K562 (cell line): ENCODE measurements at regions not wholly inside any gene's neighbourhood (a gene's known extent, or its start where the extent isn't known, plus 50 kb on each side); places are given as distances from the start of the nearest gene placed in this dataset.

Experiments
- ATAC-seq: fragments of 200-7000 bp; cut with Tn5 transposase; 3 replicates; pipeline ENCODE4 v1.9.1; 2020; ENCODE audit warnings: moderate library complexity
- BruUV-seq: library from RNA; stranded (reverse); fragments of 400-500 nt; replicated peaks from 2 replicates; lab custom pipeline; 2021; lab: Mats Ljungman, UMichigan
- CTCF ChIA-PET: fragments of 300-600 bp; formaldehyde crosslinking; extraction: SDS; loops from one replicate; lab custom pipeline; 2021; ENCODE audit warnings: low intra/inter-chr PET ratio; lab: Yijun Ruan, JAX
- POLR2A ChIA-PET: fragments of 300-600, 350-650 bp; sonication (Branson Sonifier 250); formaldehyde crosslinking; extraction: SDS; loops from one replicate; lab custom pipeline; 2021; ENCODE audit warnings: antibody characterized with exemption, inconsistent platforms; lab: Yijun Ruan, JAX
- DNase-seq, 4 experiments: peaks; one replicate each; pipeline versions ENCODE4 v3.0.0 to v3.0.0-alpha.2; 2011 to 2018; ENCODE audit warnings: low spot score in 3 of 4, mixed read lengths in 3 of 4; ENCODE audit errors: extremely low read depth in 1 of 4
- FAIRE-seq: peaks from 2 replicates; lab custom pipeline; 2011; peaks lifted over from hg19 to GRCh38; lab: Jason Lieb, UNC
- H2AFZ ChIP-seq: 2 replicates; pipeline ENCODE4 v1.6.0; 2011; ENCODE audit warnings: low read depth, low read length, control low read depth, inconsistent platforms
- H3K27ac ChIP-seq: fragments of 200-600 bp; 3 replicates; pipeline ENCODE4 v1.8.0; 2011; ENCODE audit warnings: low read depth, mild to moderate bottlenecking, control low read depth, inconsistent platforms, low read length, moderate library complexity, mixed read lengths; ENCODE audit errors: extremely low read depth
- H3K27me3 ChIP-seq, 2 experiments: fragments of 300-600 bp in 1 of 2; 2 replicates in 1 of 2; 3 replicates in 1 of 2; pipeline versions ENCODE4 v1.6.0 to v1.8.0; 2011; ENCODE audit warnings: inconsistent platforms in 2 of 2, low read length in 2 of 2, mild to moderate bottlenecking in 1 of 2, mixed read lengths in 1 of 2, moderate library complexity in 1 of 2; ENCODE audit not compliant: control insufficient read depth in 2 of 2, insufficient read depth in 2 of 2
- H3K36me3 ChIP-seq: fragments of 300-600 bp; 3 replicates; pipeline ENCODE4 v1.8.0; 2011; ENCODE audit warnings: mild to moderate bottlenecking, low read length, inconsistent platforms; ENCODE audit not compliant: control insufficient read depth, insufficient read depth
- H3K4me1 ChIP-seq, 2 experiments: fragments of 200-600 bp in 1 of 2; replicated peaks in 1 of 2; 2 replicates in 1 of 2; 3 replicates in 1 of 2; pipeline versions ENCODE4 v1.5.1 to v1.8.0; 2011; ENCODE audit warnings: inconsistent platforms in 2 of 2, low read length in 2 of 2, mild to moderate bottlenecking in 1 of 2, mixed read lengths in 1 of 2, moderate library complexity in 1 of 2; ENCODE audit not compliant: control insufficient read depth in 2 of 2, insufficient read depth in 2 of 2
- H3K4me2 ChIP-seq: 2 replicates; pipeline ENCODE4 v1.6.1; 2011; ENCODE audit warnings: low read length, control low read depth, inconsistent platforms, mixed read lengths; ENCODE audit not compliant: insufficient read depth
- H3K4me3 ChIP-seq: fragments of 200-600 bp; sonication (generic), shearing (Covaris generic); 2 replicates; pipeline ENCODE4 v1.5.1; 2016; ENCODE audit warnings: control low read depth, inconsistent platforms
- H3K79me2 ChIP-seq: fragments of 200-600 bp; 3 replicates; pipeline ENCODE4 v1.8.0; 2011; ENCODE audit warnings: low read length, inconsistent platforms; ENCODE audit not compliant: control insufficient read depth, insufficient read depth
- H3K9ac ChIP-seq, 2 experiments: 2 replicates each; pipeline versions ENCODE4 v1.6.0 to v1.6.1; 2011; ENCODE audit warnings: low read depth in 2 of 2, low read length in 2 of 2, control low read depth in 1 of 2, inconsistent platforms in 1 of 2, mild to moderate bottlenecking in 1 of 2, mixed read lengths in 1 of 2; ENCODE audit not compliant: insufficient read depth in 1 of 2
- H3K9me1 ChIP-seq: one replicate; pipeline ENCODE4 v1.6.0; 2011; ENCODE audit warnings: inconsistent platforms, mild to moderate bottlenecking, low read length, moderate library complexity; ENCODE audit not compliant: control insufficient read depth, insufficient read depth
- H3K9me3 ChIP-seq: replicated peaks from 2 replicates; pipeline ENCODE4 v1.5.1; 2011; ENCODE audit warnings: low read depth, low read length, inconsistent platforms; ENCODE audit not compliant: control insufficient read depth, insufficient read depth
- H4K20me1 ChIP-seq: replicated peaks from 2 replicates; pipeline ENCODE4 v1.6.1; 2011; ENCODE audit warnings: low read length, inconsistent platforms, mixed read lengths; ENCODE audit not compliant: control insufficient read depth, insufficient read depth
- ARID4B ChIP-seq: sonication (generic); formaldehyde crosslinking; IDR thresholded peaks from 2 replicates; pipeline ENCODE4 v1.8.0; 2022; ENCODE audit warnings: mild to moderate bottlenecking, missing genetic modification reagents
- ZNF830 ChIP-seq: fragments of 250-450 bp; sonication (Bioruptor Pico); IDR thresholded peaks from 2 replicates; pipeline ENCODE4 v1.5.0; 2021; ENCODE audit warnings: mild to moderate bottlenecking
- WGBS: fragments of 100-300 bp; shearing (Covaris generic); methylation state at CpG from one replicate; pipeline ENCODE4 v1.1.6; 2016; ENCODE audit warnings: low coverage, mixed read lengths; ENCODE audit not compliant: insufficient coverage; ENCODE audit errors: missing lambda C conversion rate; 5-methylcytosine and 5-hydroxymethylcytosine counted together
- in situ Hi-C: fragments of 300-500 bp; cut with MboI; formaldehyde crosslinking; loops from 4 replicates; pipeline ENCODE4 v1.15.0; 2018; ENCODE audit warnings: inconsistent platforms, mixed read lengths
- intact Hi-C: fragments of 100-400 bp; cut with micrococcal nuclease; formaldehyde crosslinking; loops from 2 replicates; pipeline ENCODE4 v1.14.2; 2022

- Histone ChIP-seq H4K20me1 (no peaks in the 10 kb centered on the region), H3K4me3 (no peak overlapping the region), H2AFZ (peak overlapping the region; percentile 6), H3K9ac (no peak overlapping the region)
- intact Hi-C loops, result loop anchor here (2.0 to 10.0 kb wide), 6 partner anchors 29 to 1375 kb away; partner anchors contain the start of gene TFB1M
- POLR2A ChIA-PET, result interaction anchor here (0.6 to 1.1 kb wide), 4 partner anchors 8 to 349 kb away, joined by 3 to 5 read pairs (median 4); no protein-coding TSS in a partner anchor
- no peak for TF ChIP-seq ARID4B (CRISPR knock-in tag)
- TF ChIP-seq ZNF830 (CRISPR knock-in tag), result no peak
- TF ChIP-seq, all 486 proteins: peak for 0
- H3K4me2 ChIP-seq, result no peak overlapping the region
- H3K27me3 ChIP-seq, result no peaks in the 10 kb centered on the region
- CTCF ChIA-PET, result no interaction called here
- DNase-seq (no peak), FAIRE-seq (no peak), ATAC-seq (no peak)
- WGBS, result 37% methylated on average over 2 of the region's 2 CpGs
- peaks cover 7 to 16% of the 10 kb centered on the region in 2 experiments; a peak in 4 of 5 replicates for H3K4me1 ChIP-seq
- no peaks in the 10 kb centered on the region for H3K9me3 ChIP-seq
- no TSS peak for BruUV-seq
- in situ Hi-C loops, result no loop called here
- H3K27ac ChIP-seq, result no peak overlapping the region
- no peaks in the 10 kb centered on the region for H3K36me3 ChIP-seq
- H3K9me1 ChIP-seq, result no peaks in the 10 kb centered on the region
- H3K79me2 ChIP-seq, result no peaks in the 10 kb centered on the region
Measured at GRCh38 chr6:156689656-156690055, 87.5 kb upstream of the ARID1B start.
